Fibroblast of villous mesenchyme (primary cell): ENCODE measurements at regions not wholly inside any gene's neighbourhood (a gene's known extent, or its start where the extent isn't known, plus 50 kb on each side); places are given as distances from the start of the nearest gene placed in this dataset.
A peak's percentile ranks its signal among the peaks of the same experiment; 100 is the strongest.

Experiments used
- DNase-seq: peaks from one replicate; pipeline ENCODE4 v3.0.0-alpha.2; 2010; ENCODE audit warnings: low read depth
- H3K4me3 ChIP-seq: 2 replicates; pipeline ENCODE4 v1.5.1; 2011; ENCODE audit warnings: low read depth, mild to moderate bottlenecking, low read length
- CTCF ChIP-seq: IDR thresholded peaks from 2 replicates; pipeline ENCODE4 v1.5.1; 2012; ENCODE audit warnings: low read depth, mild to moderate bottlenecking, low read length; ENCODE audit not compliant: insufficient read depth

- TF ChIP-seq CTCF = no peak
- DNase-seq = peak; percentile 2
- H3K4me3 ChIP-seq = no peak overlapping the region
Observed at GRCh38 chr4:17370818-17371217, 141.1 kb downstream of the QDPR start.

GRCh38 chr4:17368408-17368807 is 143.5 kb downstream of the QDPR start:
- H3K4me3 ChIP-seq = no peak overlapping the region
- no peak for TF ChIP-seq CTCF
- DNase-seq = no peak

- no peak overlapping the region for H3K4me3 ChIP-seq
- no peak for TF ChIP-seq CTCF
- DNase-seq = no peak
Observed at GRCh38 chr4:17367201-17367600, 144.7 kb downstream of the QDPR start.

GRCh38 chr4:17366496-17366895 is 145.4 kb downstream of the QDPR start:
- DNase-seq = no peak
- no peak overlapping the region for H3K4me3 ChIP-seq
- no peak for TF ChIP-seq CTCF

- no peak for DNase-seq
- no peak for TF ChIP-seq CTCF
- no peak overlapping the region for H3K4me3 ChIP-seq
Observed at GRCh38 chr4:17362430-17362829, 149.5 kb downstream of the QDPR start.

GRCh38 chr4:17358241-17358640 is 153.6 kb downstream of the QDPR start:
- TF ChIP-seq CTCF = no peak
- no peak for DNase-seq
- no peak overlapping the region for H3K4me3 ChIP-seq

GRCh38 chr4:17356926-17357325 is 155.0 kb downstream of the QDPR start:
- no peak for DNase-seq
- H3K4me3 ChIP-seq = no peak overlapping the region
- no peak for TF ChIP-seq CTCF
